Fibroblast of the conjunctiva (primary cell): ENCODE measurements at regions not wholly inside any gene's neighbourhood (a gene's known extent, or its start where the extent isn't known, plus 50 kb on each side); places are given as distances from the start of the nearest gene placed in this dataset.

Experiments
- DNase-seq: peaks from one replicate; pipeline ENCODE4 v3.0.0-alpha.2; 2010; ENCODE audit warnings: low read depth

GRCh38 chr6:54440549-54440948 lies 132.3 kb downstream of the TINAG start:
- DNase-seq = no peak

- DNase-seq = no peak
Measured at GRCh38 chr6:54441020-54441419, 132.8 kb downstream of the TINAG start.

- DNase-seq = no peak
Measured at GRCh38 chr6:54441687-54442248, 133.5 kb downstream of the TINAG start.

- DNase-seq = no peak
Measured at GRCh38 chr6:54445207-54445606, 137.0 kb downstream of the TINAG start.

- no peak for DNase-seq
Measured at GRCh38 chr6:54448617-54449016, 140.4 kb downstream of the TINAG start.

GRCh38 chr6:54451516-54451915 lies 143.3 kb downstream of the TINAG start:
- DNase-seq = no peak

- DNase-seq = no peak
Measured at GRCh38 chr6:54463354-54464024, 155.2 kb downstream of the TINAG start.

GRCh38 chr6:54465649-54466300 lies 157.5 kb downstream of the TINAG start:
- DNase-seq = no peak

GRCh38 chr6:54467384-54467783 lies 159.1 kb downstream of the TINAG start:
- no peak for DNase-seq

- no peak for DNase-seq
Measured at GRCh38 chr6:54473328-54473727, 165.1 kb downstream of the TINAG start.

- no peak for DNase-seq
Measured at GRCh38 chr6:54474898-54475297, 166.7 kb downstream of the TINAG start.

GRCh38 chr6:54481091-54481490 lies 172.8 kb downstream of the TINAG start:
- DNase-seq = no peak

GRCh38 chr6:54491431-54491830 lies 183.2 kb downstream of the TINAG start:
- no peak for DNase-seq

GRCh38 chr6:54493138-54493537 lies 184.9 kb downstream of the TINAG start:
- peak; percentile 29 for DNase-seq

GRCh38 chr6:54503144-54503543 lies 194.9 kb downstream of the TINAG start:
- no peak for DNase-seq

GRCh38 chr6:54515013-54515412 lies 206.8 kb downstream of the TINAG start:
- no peak for DNase-seq

GRCh38 chr6:54515713-54516112 lies 207.5 kb downstream of the TINAG start:
- no peak for DNase-seq

- no peak for DNase-seq
Measured at GRCh38 chr6:54516321-54516720, 208.1 kb downstream of the TINAG start.

GRCh38 chr6:54519161-54519560 lies 210.9 kb downstream of the TINAG start:
- DNase-seq = peak; percentile 3

- peak; percentile 1 for DNase-seq
Measured at GRCh38 chr6:54525731-54526130, 217.5 kb downstream of the TINAG start.

GRCh38 chr6:54533567-54533966 lies 225.3 kb downstream of the TINAG start:
- DNase-seq = no peak

- DNase-seq = no peak
Measured at GRCh38 chr6:54535568-54535967, 227.3 kb downstream of the TINAG start.

GRCh38 chr6:54541541-54541940 lies 233.3 kb downstream of the TINAG start:
- no peak for DNase-seq

GRCh38 chr6:54559136-54559535 lies 250.9 kb downstream of the TINAG start:
- no peak for DNase-seq
